Panc1 (cell line): ENCODE measurements at regions not wholly inside any gene's neighbourhood (a gene's known extent, or its start where the extent isn't known, plus 50 kb on each side); places are given as distances from the start of the nearest gene placed in this dataset.

Experiments
- ATAC-seq: fragments of 200-7000 bp; cut with Tn5 transposase; 2 replicates; pipeline ENCODE4 v1.9.1; 2020; ENCODE audit warnings: mild to moderate bottlenecking, moderate library complexity
- BruUV-seq: library from RNA; stranded (reverse); fragments of 400-500 nt; replicated peaks from 2 replicates; lab custom pipeline; 2021; lab: Mats Ljungman, UMichigan
- CTCF ChIA-PET: fragments of 300-600 bp; sonication (Branson Sonifier 250); formaldehyde crosslinking; loops from one replicate; lab custom pipeline; 2022; ENCODE audit warnings: antibody characterized with exemption; lab: Charles Lee
- POLR2A ChIA-PET: fragments of 300-600 bp; sonication (Branson Sonifier 250); formaldehyde crosslinking; loops from one replicate; lab custom pipeline; 2022; ENCODE audit warnings: antibody characterized with exemption; lab: Charles Lee
- DNase-seq: peaks from one replicate; pipeline ENCODE4 v3.0.0-alpha.2; 2010; ENCODE audit warnings: low read depth, low spot score
- H3K27ac ChIP-seq: 2 replicates; pipeline ENCODE4 v1.5.1; 2011; ENCODE audit warnings: mild to moderate bottlenecking, low read length, inconsistent platforms
- H3K27me3 ChIP-seq: fragments of 200-500 bp; sonication (Bioruptor generic); 2 replicates; pipeline ENCODE4 v1.6.0; 2014; ENCODE audit warnings: low read length, inconsistent platforms; ENCODE audit not compliant: control insufficient read depth, insufficient read depth
- H3K36me3 ChIP-seq: fragments of 200-500 bp; sonication (Bioruptor generic); 2 replicates; pipeline ENCODE4 v1.5.1; 2014; ENCODE audit warnings: inconsistent platforms, mild to moderate bottlenecking, low read length, moderate library complexity; ENCODE audit not compliant: control insufficient read depth, insufficient read depth
- H3K4me1 ChIP-seq: 2 replicates; pipeline ENCODE4 v1.5.1; 2011; ENCODE audit warnings: inconsistent platforms, mild to moderate bottlenecking, low read length, moderate library complexity; ENCODE audit not compliant: control insufficient read depth, insufficient read depth
- H3K4me3 ChIP-seq, 2 experiments: 2 replicates each; pipeline ENCODE4 v1.5.1; 2011 to 2012; ENCODE audit warnings: low read depth in 2 of 2, low read length in 2 of 2, mild to moderate bottlenecking in 2 of 2, inconsistent platforms in 1 of 2, moderate library complexity in 1 of 2
- H3K9me3 ChIP-seq: fragments of 200-500 bp; sonication (Bioruptor generic); 2 replicates; pipeline ENCODE4 v1.5.1; 2014; ENCODE audit warnings: low read depth, mild to moderate bottlenecking, inconsistent platforms, low read length, moderate library complexity; ENCODE audit not compliant: control insufficient read depth, insufficient read depth
- CTCF ChIP-seq: fragments of 450-650 bp; IDR thresholded peaks from 2 replicates; pipeline ENCODE4 v1.5.1; 2017; ENCODE audit warnings: mild to moderate bottlenecking
- POLR2AphosphoS5 ChIP-seq: IDR thresholded peaks from 2 replicates; pipeline ENCODE4 v1.6.1; 2012; ENCODE audit warnings: mild to moderate bottlenecking, low read depth, low read length, moderate library complexity
- REST ChIP-seq, 2 experiments: IDR thresholded peaks; 2 replicates each; pipeline ENCODE4 v1.6.1; 2011 to 2012; ENCODE audit warnings: low read depth in 2 of 2, control low read depth in 1 of 2, low read length in 1 of 2, mild to moderate bottlenecking in 1 of 2, moderate library complexity in 1 of 2; ENCODE audit not compliant: insufficient read depth in 1 of 2
- SIN3A ChIP-seq: IDR thresholded peaks from 2 replicates; pipeline ENCODE4 v1.6.1; 2012; ENCODE audit warnings: low read depth, mild to moderate bottlenecking, low read length, moderate library complexity, borderline replicate concordance; ENCODE audit not compliant: insufficient read depth
- TCF7L2 ChIP-seq: IDR thresholded peaks from 2 replicates; pipeline ENCODE4 v1.6.1; 2011; ENCODE audit warnings: mild to moderate bottlenecking, low read depth, low read length, inconsistent platforms
- in situ Hi-C: cut with HindIII; loops from 2 replicates; pipeline ENCODE4 v1.10.0; 2016; ENCODE audit warnings: low sequenced_read_pairs, low pct_unique_long_range_greater_than_20kb
- intact Hi-C: fragments of 100-400 bp; cut with micrococcal nuclease; formaldehyde crosslinking; loops from one replicate; pipeline ENCODE4 v1.10.0; 2022; ENCODE audit not compliant: unreplicated experiment

GRCh38 chr14:55913324-55914025 lies 204.7 kb upstream of the PELI2 start:
- BruUV-seq, result no TSS peak
- Histone ChIP-seq H3K27me3 (no peaks in the 10 kb centered on the region), H3K4me3 (no peak overlapping the region), H3K36me3 (no peaks in the 10 kb centered on the region), H3K9me3 (no peaks in the 10 kb centered on the region), H3K27ac (no peak overlapping the region), H3K4me1 (no peaks in the 10 kb centered on the region)
- DNase-seq, result no peak
- intact Hi-C loops, result no loop called here
- in situ Hi-C loops, result no loop called here
- no peak for ATAC-seq
- TF ChIP-seq POLR2AphosphoS5 (no peak), SIN3A (no peak), CTCF (no peak), REST (IDR thresholded peaks at IDR 0.05; ENCODE audit: insufficient read depth in 1 of 2, low read depth in 2 of 2, low read length in 1 of 2) (no peak), TCF7L2 (no peak)
- ChIA-PET POLR2A (no interaction called here), CTCF (no interaction called here)

GRCh38 chr14:55914771-55915170 lies 203.4 kb upstream of the PELI2 start:
- CTCF ChIA-PET, result no interaction called here

More at GRCh38 chr14:55914771-55915170, 203.4 kb upstream of the PELI2 start:
- in situ Hi-C loops (no loop called here), intact Hi-C loops (no loop called here)
- Histone ChIP-seq H3K9me3 (no peaks in the 10 kb centered on the region), H3K4me1 (no peaks in the 10 kb centered on the region), H3K36me3 (no peaks in the 10 kb centered on the region), H3K4me3 (no peak overlapping the region), H3K27ac (no peak overlapping the region), H3K27me3 (no peaks in the 10 kb centered on the region)
- DNase-seq (no peak), ATAC-seq (no peak)
- no TSS peak for BruUV-seq
- POLR2A ChIA-PET, result no interaction called here
- TF ChIP-seq CTCF (no peak), POLR2AphosphoS5 (no peak), TCF7L2 (no peak), SIN3A (no peak), REST (IDR thresholded peaks at IDR 0.05; ENCODE audit: insufficient read depth in 1 of 2, low read depth in 2 of 2, low read length in 1 of 2) (no peak)
